GM18517 (cell line): ENCODE measurements at regions not wholly inside any gene's neighbourhood (a gene's known extent, or its start where the extent isn't known, plus 50 kb on each side); places are given as distances from the start of the nearest gene placed in this dataset.
"Not testable (repeated sequence)": the region's sequence is repeated elsewhere in the genome, so short reads cannot be mapped to it uniquely, and the experiment has no call there.

ENCODE experiments used
- ATAC-seq: cut with Tn5 transposase; IDR thresholded peaks from one replicate; pipeline ENCODE4 v1.9.1; 2021; ENCODE audit warnings: mild to moderate bottlenecking, moderate library complexity; ENCODE audit not compliant: unreplicated experiment

DNA sequence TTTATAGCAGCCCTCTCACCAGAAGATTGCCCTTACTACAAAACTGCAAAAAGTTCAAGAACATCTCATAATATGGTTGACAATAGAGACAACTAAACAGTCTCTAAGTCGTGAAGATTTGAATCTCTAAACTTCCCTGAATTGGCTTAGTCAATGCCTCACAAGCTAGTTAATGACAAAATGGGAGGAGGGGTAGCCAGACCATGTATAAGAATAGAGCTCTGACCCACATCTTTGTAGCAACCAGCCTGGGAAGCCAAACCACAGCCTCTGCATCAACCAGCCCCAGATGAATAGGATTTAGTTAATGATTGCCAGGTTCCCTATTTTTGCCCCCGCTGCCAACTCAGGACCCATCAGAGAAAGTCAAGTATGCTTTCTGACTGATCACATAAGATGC, 1265.9 kb upstream of the PCDH10 start:
- not testable (repeated sequence) for ATAC-seq

- ATAC-seq = not testable (repeated sequence)
These were observed 1223.4 kb upstream of the PCDH10 start for GRCh38 chr4:131925662-131926061.

GRCh38 chr4:131967646-131968045, 1181.4 kb upstream of the PCDH10 start:
- ATAC-seq = not testable (repeated sequence)

GRCh38 chr4:131974730-131975129, 1174.4 kb upstream of the PCDH10 start:
- ATAC-seq = no peak

- ATAC-seq = not testable (repeated sequence)
These were observed 1173.6 kb upstream of the PCDH10 start for GRCh38 chr4:131975276-131976132.

GRCh38 chr4:131976133-131977002, 1172.7 kb upstream of the PCDH10 start:
- ATAC-seq = not testable (repeated sequence)

- no peak for ATAC-seq
These were observed 1171.0 kb upstream of the PCDH10 start for GRCh38 chr4:131978120-131978519.

- no peak for ATAC-seq
These were observed 1159.5 kb upstream of the PCDH10 start for GRCh38 chr4:131989576-131989975.

- ATAC-seq = no peak
These were observed 1147.6 kb upstream of the PCDH10 start for GRCh38 chr4:132001542-132001941.

- no peak for ATAC-seq
These were observed 1145.5 kb upstream of the PCDH10 start for GRCh38 chr4:132003593-132003992.

- no peak for ATAC-seq
These were observed 1133.8 kb upstream of the PCDH10 start for GRCh38 chr4:132015321-132015720.

DNA sequence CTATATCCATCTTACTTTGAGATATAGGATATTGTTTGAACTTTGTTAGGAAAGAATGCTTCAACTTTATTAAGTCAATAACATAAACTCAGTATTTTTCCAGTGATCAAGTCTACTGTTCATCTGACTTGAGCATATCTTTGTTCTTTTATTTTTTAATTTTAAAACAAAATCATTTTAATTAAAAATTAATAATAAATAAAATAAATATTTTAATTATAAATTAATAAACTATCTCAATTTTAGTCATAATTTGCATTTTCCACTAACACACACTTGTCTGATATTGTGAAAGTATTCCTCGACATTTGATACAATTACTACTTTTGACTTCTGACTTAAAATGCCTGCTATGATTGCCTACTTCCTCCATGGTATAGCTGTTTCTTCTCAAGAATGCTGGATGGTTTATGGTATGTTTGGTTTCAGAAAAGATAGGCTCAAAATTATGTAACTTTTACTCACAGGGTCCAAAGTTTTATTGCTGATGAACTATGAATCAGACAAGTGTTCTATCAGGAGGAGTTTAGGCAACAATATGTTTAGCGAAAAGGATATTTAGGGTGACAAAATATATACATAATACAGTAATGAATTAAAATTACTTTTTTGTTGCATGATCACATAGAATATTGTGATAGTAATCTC, 1132.3 kb upstream of the PCDH10 start:
- no peak for ATAC-seq

DNA sequence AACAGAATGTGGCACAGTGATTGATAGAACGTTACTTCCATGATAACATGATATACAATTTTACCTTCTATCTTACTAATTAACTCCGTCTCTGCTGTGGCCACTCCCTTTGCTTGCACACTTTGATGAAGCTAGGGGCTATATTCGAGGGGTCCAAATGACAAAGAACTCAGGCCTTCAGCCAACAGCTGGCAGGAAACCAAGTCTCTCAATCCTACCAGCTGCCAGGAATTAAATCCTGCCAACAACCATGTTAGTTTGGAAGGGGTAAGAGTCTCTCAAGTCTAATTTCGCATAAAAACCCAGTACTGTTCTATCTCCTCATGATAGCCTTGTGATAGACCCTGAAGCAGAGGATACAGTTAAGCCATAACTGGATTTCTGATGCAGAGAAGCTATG, 1122.9 kb upstream of the PCDH10 start:
- no peak for ATAC-seq

DNA sequence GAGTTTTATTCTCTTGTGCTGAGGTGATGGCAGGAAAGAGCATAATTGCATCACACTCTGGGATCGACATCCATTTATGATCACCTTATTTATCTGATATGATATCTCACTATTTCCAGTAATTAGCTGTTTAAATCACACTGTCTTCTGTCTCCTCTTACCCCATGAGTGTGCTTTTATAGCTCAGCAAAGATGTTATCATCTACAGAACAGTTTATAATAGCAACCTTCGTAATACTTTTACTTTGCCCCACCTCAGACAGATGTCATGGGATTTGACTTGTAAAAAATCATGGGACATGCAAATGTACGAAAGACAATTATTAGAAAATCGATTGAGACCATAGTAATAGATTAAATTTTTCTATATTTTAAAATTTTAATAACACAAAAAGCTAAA, 1122.3 kb upstream of the PCDH10 start:
- ATAC-seq = no peak

DNA sequence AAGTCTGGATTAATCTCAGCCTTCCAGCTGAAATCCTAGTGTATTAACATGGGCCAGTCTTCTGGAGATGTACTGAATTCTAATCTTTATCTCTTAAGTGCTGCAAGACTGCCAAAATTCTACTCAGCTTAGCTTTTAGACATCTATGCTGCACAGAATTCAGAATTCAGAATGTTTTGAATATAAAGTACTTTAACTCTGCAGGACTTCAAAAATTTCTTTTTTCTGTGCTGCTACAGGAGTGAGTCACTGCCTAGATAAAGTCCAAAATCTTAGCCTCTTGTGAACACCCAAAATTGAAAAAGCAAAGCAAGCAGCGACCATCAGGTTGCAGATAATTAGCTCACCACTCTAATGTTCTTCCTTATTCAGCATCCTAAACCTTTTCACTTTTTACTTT, 1092.6 kb upstream of the PCDH10 start:
- ATAC-seq = no peak

- ATAC-seq = no peak
These were observed 1089.9 kb upstream of the PCDH10 start for GRCh38 chr4:132059227-132059626.

- ATAC-seq = no peak
These were observed 1086.4 kb upstream of the PCDH10 start for GRCh38 chr4:132062611-132063239.

DNA sequence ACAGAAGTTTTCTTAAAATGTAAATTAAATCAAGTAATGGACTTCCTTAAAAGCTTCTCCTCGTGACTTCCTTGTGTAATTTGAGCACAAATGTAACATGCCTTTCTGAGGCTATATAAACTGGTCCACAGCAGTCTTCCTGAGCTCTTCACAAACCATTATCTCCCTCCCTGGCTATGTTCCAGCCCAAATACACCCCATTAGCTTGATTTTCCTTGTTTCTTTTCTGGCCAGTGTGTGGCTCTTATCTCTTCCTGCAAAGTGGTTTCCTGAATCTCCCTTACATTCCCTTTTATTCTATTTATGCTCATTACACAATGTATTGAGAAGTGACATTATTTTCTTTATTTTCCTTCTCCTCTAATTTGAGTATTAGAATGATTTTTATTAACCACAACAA, 1085.3 kb upstream of the PCDH10 start:
- ATAC-seq = no peak

GRCh38 chr4:132065940-132066495, 1083.1 kb upstream of the PCDH10 start:
- no peak for ATAC-seq

GRCh38 chr4:132071815-132072214, 1077.3 kb upstream of the PCDH10 start:
- no peak for ATAC-seq

DNA sequence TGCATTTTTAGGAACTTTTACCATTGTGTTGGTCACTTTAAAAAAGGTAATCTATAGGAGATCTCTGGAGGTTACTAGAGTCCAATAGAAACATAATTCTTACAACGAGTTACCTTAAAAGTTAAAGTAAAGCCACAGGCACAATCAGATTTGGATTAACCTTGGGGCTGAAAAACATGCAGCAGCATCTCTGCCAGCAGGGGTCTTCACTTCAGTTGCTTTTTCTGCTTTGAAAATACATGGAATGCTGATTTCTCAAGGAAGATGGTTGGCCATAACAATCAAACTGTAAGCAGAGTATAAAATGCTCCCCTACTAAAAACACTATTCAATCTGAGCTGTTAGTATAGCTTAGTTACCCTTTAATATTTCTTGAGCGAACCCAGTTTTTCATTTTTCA, 1072.3 kb upstream of the PCDH10 start:
- ATAC-seq = no peak
